Panc1 (cell line): ENCODE measurements at regions not wholly inside any gene's neighbourhood (a gene's known extent, or its start where the extent isn't known, plus 50 kb on each side); places are given as distances from the start of the nearest gene placed in this dataset.
A peak's percentile ranks its signal among the peaks of the same experiment; 100 is the strongest.

Experiments used
- ATAC-seq: fragments of 200-7000 bp; cut with Tn5 transposase; 2 replicates; pipeline ENCODE4 v1.9.1; 2020; ENCODE audit warnings: mild to moderate bottlenecking, moderate library complexity
- BruUV-seq: library from RNA; stranded (reverse); fragments of 400-500 nt; replicated peaks from 2 replicates; lab custom pipeline; 2021; lab: Mats Ljungman, UMichigan
- CTCF ChIA-PET: fragments of 300-600 bp; sonication (Branson Sonifier 250); formaldehyde crosslinking; loops from one replicate; lab custom pipeline; 2022; ENCODE audit warnings: antibody characterized with exemption; lab: Charles Lee
- POLR2A ChIA-PET: fragments of 300-600 bp; sonication (Branson Sonifier 250); formaldehyde crosslinking; loops from one replicate; lab custom pipeline; 2022; ENCODE audit warnings: antibody characterized with exemption; lab: Charles Lee
- DNase-seq: peaks from one replicate; pipeline ENCODE4 v3.0.0-alpha.2; 2010; ENCODE audit warnings: low read depth, low spot score
- H3K27ac ChIP-seq: 2 replicates; pipeline ENCODE4 v1.5.1; 2011; ENCODE audit warnings: mild to moderate bottlenecking, low read length, inconsistent platforms
- H3K27me3 ChIP-seq: fragments of 200-500 bp; sonication (Bioruptor generic); 2 replicates; pipeline ENCODE4 v1.6.0; 2014; ENCODE audit warnings: low read length, inconsistent platforms; ENCODE audit not compliant: control insufficient read depth, insufficient read depth
- H3K36me3 ChIP-seq: fragments of 200-500 bp; sonication (Bioruptor generic); 2 replicates; pipeline ENCODE4 v1.5.1; 2014; ENCODE audit warnings: inconsistent platforms, mild to moderate bottlenecking, low read length, moderate library complexity; ENCODE audit not compliant: control insufficient read depth, insufficient read depth
- H3K4me1 ChIP-seq: 2 replicates; pipeline ENCODE4 v1.5.1; 2011; ENCODE audit warnings: inconsistent platforms, mild to moderate bottlenecking, low read length, moderate library complexity; ENCODE audit not compliant: control insufficient read depth, insufficient read depth
- H3K4me3 ChIP-seq, 2 experiments: 2 replicates each; pipeline ENCODE4 v1.5.1; 2011 to 2012; ENCODE audit warnings: low read depth in 2 of 2, low read length in 2 of 2, mild to moderate bottlenecking in 2 of 2, inconsistent platforms in 1 of 2, moderate library complexity in 1 of 2
- H3K9me3 ChIP-seq: fragments of 200-500 bp; sonication (Bioruptor generic); 2 replicates; pipeline ENCODE4 v1.5.1; 2014; ENCODE audit warnings: low read depth, mild to moderate bottlenecking, inconsistent platforms, low read length, moderate library complexity; ENCODE audit not compliant: control insufficient read depth, insufficient read depth
- POLR2AphosphoS5 ChIP-seq: IDR thresholded peaks from 2 replicates; pipeline ENCODE4 v1.6.1; 2012; ENCODE audit warnings: mild to moderate bottlenecking, low read depth, low read length, moderate library complexity
- SIN3A ChIP-seq: IDR thresholded peaks from 2 replicates; pipeline ENCODE4 v1.6.1; 2012; ENCODE audit warnings: low read depth, mild to moderate bottlenecking, low read length, moderate library complexity, borderline replicate concordance; ENCODE audit not compliant: insufficient read depth
- TCF7L2 ChIP-seq: IDR thresholded peaks from 2 replicates; pipeline ENCODE4 v1.6.1; 2011; ENCODE audit warnings: mild to moderate bottlenecking, low read depth, low read length, inconsistent platforms
- in situ Hi-C: cut with HindIII; loops from 2 replicates; pipeline ENCODE4 v1.10.0; 2016; ENCODE audit warnings: low sequenced_read_pairs, low pct_unique_long_range_greater_than_20kb
- intact Hi-C: fragments of 100-400 bp; cut with micrococcal nuclease; formaldehyde crosslinking; loops from one replicate; pipeline ENCODE4 v1.10.0; 2022; ENCODE audit not compliant: unreplicated experiment
- TF ChIP-seq, protein P1 (sequence below), 2 experiments: IDR thresholded peaks; 2 replicates each; pipeline ENCODE4 v1.6.1; 2011 to 2012; ENCODE audit warnings: low read depth in 2 of 2, control low read depth in 1 of 2, low read length in 1 of 2, mild to moderate bottlenecking in 1 of 2, moderate library complexity in 1 of 2; ENCODE audit not compliant: insufficient read depth in 1 of 2
- TF ChIP-seq, protein P2 (sequence below): fragments of 450-650 bp; IDR thresholded peaks from 2 replicates; pipeline ENCODE4 v1.5.1; 2017; ENCODE audit warnings: mild to moderate bottlenecking

GRCh38 chr16:86834451-86835035 is 256.2 kb downstream of the FOXL1 start:
- Histone ChIP-seq H3K4me3 (no peak overlapping the region), H3K27ac (peak overlapping the region; percentile 39; the same call in 1 of the 2 replicates), H3K9me3 (no peaks in the 10 kb centered on the region), H3K36me3 (no peaks in the 10 kb centered on the region), H3K27me3 (no peaks in the 10 kb centered on the region), H3K4me1 (peaks cover 6% of the 10 kb centered on the region)
- ChIA-PET CTCF (interaction anchor here (0.5 to 1.4 kb wide), 4 partner anchors 10 to 336 kb away, joined by 4 to 10 read pairs (median 6); no protein-coding TSS in a partner anchor), POLR2A (no interaction called here)
- no TSS peak for BruUV-seq
- in situ Hi-C loops = no loop called here
- TF ChIP-seq, protein P1, sequence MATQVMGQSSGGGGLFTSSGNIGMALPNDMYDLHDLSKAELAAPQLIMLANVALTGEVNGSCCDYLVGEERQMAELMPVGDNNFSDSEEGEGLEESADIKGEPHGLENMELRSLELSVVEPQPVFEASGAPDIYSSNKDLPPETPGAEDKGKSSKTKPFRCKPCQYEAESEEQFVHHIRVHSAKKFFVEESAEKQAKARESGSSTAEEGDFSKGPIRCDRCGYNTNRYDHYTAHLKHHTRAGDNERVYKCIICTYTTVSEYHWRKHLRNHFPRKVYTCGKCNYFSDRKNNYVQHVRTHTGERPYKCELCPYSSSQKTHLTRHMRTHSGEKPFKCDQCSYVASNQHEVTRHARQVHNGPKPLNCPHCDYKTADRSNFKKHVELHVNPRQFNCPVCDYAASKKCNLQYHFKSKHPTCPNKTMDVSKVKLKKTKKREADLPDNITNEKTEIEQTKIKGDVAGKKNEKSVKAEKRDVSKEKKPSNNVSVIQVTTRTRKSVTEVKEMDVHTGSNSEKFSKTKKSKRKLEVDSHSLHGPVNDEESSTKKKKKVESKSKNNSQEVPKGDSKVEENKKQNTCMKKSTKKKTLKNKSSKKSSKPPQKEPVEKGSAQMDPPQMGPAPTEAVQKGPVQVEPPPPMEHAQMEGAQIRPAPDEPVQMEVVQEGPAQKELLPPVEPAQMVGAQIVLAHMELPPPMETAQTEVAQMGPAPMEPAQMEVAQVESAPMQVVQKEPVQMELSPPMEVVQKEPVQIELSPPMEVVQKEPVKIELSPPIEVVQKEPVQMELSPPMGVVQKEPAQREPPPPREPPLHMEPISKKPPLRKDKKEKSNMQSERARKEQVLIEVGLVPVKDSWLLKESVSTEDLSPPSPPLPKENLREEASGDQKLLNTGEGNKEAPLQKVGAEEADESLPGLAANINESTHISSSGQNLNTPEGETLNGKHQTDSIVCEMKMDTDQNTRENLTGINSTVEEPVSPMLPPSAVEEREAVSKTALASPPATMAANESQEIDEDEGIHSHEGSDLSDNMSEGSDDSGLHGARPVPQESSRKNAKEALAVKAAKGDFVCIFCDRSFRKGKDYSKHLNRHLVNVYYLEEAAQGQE (IDR thresholded peaks at IDR 0.05; ENCODE audit: insufficient read depth in 1 of 2, low read depth in 2 of 2, low read length in 1 of 2) = 0 out of 4 replicates have a peak, but pooled peaks of 1 of the 2 experiments have one; percentile 16
- TF ChIP-seq, protein P2, sequence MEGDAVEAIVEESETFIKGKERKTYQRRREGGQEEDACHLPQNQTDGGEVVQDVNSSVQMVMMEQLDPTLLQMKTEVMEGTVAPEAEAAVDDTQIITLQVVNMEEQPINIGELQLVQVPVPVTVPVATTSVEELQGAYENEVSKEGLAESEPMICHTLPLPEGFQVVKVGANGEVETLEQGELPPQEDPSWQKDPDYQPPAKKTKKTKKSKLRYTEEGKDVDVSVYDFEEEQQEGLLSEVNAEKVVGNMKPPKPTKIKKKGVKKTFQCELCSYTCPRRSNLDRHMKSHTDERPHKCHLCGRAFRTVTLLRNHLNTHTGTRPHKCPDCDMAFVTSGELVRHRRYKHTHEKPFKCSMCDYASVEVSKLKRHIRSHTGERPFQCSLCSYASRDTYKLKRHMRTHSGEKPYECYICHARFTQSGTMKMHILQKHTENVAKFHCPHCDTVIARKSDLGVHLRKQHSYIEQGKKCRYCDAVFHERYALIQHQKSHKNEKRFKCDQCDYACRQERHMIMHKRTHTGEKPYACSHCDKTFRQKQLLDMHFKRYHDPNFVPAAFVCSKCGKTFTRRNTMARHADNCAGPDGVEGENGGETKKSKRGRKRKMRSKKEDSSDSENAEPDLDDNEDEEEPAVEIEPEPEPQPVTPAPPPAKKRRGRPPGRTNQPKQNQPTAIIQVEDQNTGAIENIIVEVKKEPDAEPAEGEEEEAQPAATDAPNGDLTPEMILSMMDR = peak; percentile 80
- TF ChIP-seq POLR2AphosphoS5 = no peak
- DNase-seq (peak; percentile 47), ATAC-seq (peak; percentile 89)
- intact Hi-C loops = loop anchor here (5.0 kb wide), 1 partner anchor 262 kb away; no protein-coding TSS in a partner anchor

DNA sequence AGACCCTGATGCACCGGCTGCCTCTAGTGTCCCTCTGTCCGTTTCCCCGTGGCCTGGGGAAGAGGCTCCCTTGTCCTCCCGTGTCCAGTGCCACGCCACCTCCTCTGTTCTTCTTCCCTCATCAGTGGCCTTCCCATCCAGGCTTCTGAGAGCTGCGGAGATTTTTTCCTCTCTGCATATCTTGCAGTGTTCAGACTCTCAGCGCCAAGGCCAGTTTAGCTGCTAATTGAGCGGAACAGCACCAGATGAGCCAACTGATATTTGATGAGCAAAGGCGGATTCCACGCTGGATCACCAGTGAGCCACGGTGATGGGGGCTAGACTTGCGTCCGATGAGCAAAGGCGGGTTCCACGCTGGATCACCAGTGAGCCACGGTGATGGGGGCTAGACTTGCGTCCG is 257.6 kb downstream of the FOXL1 start:
- in situ Hi-C loops (no loop called here), intact Hi-C loops (no loop called here)
- ATAC-seq (no peak), DNase-seq (no peak)
- no peaks in the 10 kb centered on the region for H3K36me3 ChIP-seq
- no peaks in the 10 kb centered on the region for H3K9me3 ChIP-seq
- no TSS peak for BruUV-seq
- H3K27ac ChIP-seq = no peak overlapping the region
- no peak for TF ChIP-seq SIN3A
- TF ChIP-seq, protein P2 = no peak
- TF ChIP-seq TCF7L2 = no peak
- TF ChIP-seq POLR2AphosphoS5 = no peak
- TF ChIP-seq, protein P1 (IDR thresholded peaks at IDR 0.05; ENCODE audit: insufficient read depth in 1 of 2, low read depth in 2 of 2, low read length in 1 of 2) = no peak
- ChIA-PET POLR2A (no interaction called here), CTCF (no interaction called here)
- H3K27me3 ChIP-seq = no peaks in the 10 kb centered on the region
- peaks cover 6% of the 10 kb centered on the region for H3K4me1 ChIP-seq
- H3K4me3 ChIP-seq = no peak overlapping the region
